Astrocyte of the spinal cord (primary cell): ENCODE measurements at regions not wholly inside any gene's neighbourhood (a gene's known extent, or its start where the extent isn't known, plus 50 kb on each side); places are given as distances from the start of the nearest gene placed in this dataset.

Source experiments
- DNase-seq: peaks from one replicate; pipeline ENCODE4 v3.0.0; 2011; ENCODE audit warnings: low read depth, low spot score
- H3K4me3 ChIP-seq: 2 replicates; pipeline ENCODE4 v1.5.1; 2011; ENCODE audit warnings: low read depth, mild to moderate bottlenecking, low read length, moderate library complexity
- CTCF ChIP-seq: IDR thresholded peaks from 2 replicates; pipeline ENCODE4 v1.5.1; 2012; ENCODE audit warnings: low read depth, mild to moderate bottlenecking, low read length, inconsistent platforms
- in situ Hi-C: cut with HindIII; loops from 2 replicates; pipeline ENCODE4 v1.10.0; 2017; ENCODE audit warnings: low sequenced_read_pairs

GRCh38 chr10:88122576-88122975 lies 259.2 kb downstream of the PTEN start:
- DNase-seq: no peak
- in situ Hi-C loops: no loop called here
- no peak for TF ChIP-seq CTCF
- no peak overlapping the region for H3K4me3 ChIP-seq

DNA sequence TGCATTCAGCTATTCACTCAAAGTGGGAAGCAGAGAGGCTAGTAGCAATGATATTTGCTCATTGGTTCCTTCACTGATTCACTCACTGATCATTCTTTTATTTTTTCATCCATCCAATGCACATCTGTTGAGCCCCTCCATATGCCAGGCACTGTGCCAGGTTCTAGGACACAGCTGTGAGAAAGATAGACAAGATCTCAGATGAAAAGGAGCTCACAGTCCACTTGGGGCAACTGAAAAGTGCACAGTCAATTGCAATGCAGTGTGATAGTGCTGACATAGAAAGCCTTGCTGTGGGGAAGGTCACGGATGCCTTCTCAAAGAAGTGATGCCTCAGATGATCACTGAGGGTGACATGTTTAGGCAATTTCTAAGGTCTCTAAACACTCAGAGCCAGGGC lies 262.3 kb downstream of the PTEN start:
- DNase-seq: no peak
- in situ Hi-C loops: no loop called here
- TF ChIP-seq CTCF: no peak
- no peak overlapping the region for H3K4me3 ChIP-seq

DNA sequence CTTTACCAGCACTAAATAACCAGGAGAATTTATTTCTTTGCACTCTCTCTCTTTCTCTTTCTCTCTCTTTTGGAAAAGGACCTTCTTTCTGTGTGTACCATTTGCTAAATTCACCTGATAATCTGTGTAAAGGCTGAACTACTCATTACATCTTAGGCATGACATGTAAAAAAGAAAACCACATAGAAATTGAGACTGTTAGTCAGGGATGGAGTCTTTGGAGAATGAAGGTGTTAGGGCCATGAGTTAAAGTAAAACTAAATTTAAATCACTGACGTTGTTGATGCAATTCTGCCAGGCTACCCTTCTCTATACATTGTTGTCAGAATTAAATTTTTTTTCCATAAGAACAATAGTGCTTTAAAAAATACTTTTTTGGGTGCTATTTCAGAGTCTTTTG lies 263.3 kb downstream of the PTEN start:
- in situ Hi-C loops: no loop called here
- no peak overlapping the region for H3K4me3 ChIP-seq
- no peak for DNase-seq
- TF ChIP-seq CTCF: no peak

- no peak for TF ChIP-seq CTCF
- no peak for DNase-seq
- in situ Hi-C loops: no loop called here
- H3K4me3 ChIP-seq: no peak overlapping the region
Observed at GRCh38 chr10:88127269-88127668, 263.8 kb downstream of the PTEN start.

DNA sequence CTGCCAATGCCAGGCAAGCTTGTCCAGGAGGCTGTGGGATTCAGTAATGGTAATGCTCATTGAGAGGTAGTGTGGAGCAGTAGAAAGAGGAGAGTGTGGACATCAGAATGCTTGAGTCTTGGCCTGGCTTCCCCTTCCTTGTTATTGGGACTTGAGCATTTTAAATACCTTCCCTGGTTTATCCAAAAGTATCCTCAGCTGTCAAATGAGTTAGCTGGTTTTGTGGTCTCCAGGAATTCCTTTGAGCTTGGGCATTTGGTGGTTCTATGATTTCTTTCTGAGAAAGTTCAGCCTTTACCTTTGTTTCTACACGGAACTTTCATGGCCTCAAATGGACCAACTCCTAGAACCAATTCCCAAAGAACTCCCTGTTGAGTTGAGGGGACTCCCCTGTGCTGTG lies 264.3 kb downstream of the PTEN start:
- no peak overlapping the region for H3K4me3 ChIP-seq
- in situ Hi-C loops: no loop called here
- TF ChIP-seq CTCF: no peak
- DNase-seq: no peak

- in situ Hi-C loops: no loop called here
Observed at GRCh38 chr10:88129013-88129412, 265.6 kb downstream of the PTEN start.

More at GRCh38 chr10:88129013-88129412, 265.6 kb downstream of the PTEN start:
- no peak overlapping the region for H3K4me3 ChIP-seq
- DNase-seq: no peak
- no peak for TF ChIP-seq CTCF
